OCI-LY1 (cell line): ENCODE measurements at regions not wholly inside any gene's neighbourhood (a gene's known extent, or its start where the extent isn't known, plus 50 kb on each side); places are given as distances from the start of the nearest gene placed in this dataset.

Experiments used
- CTCF ChIP-seq: fragments of 200-600 bp; sonication (generic), shearing (Covaris generic); IDR thresholded peaks from 2 replicates; pipeline ENCODE4 v1.5.1; 2017; ENCODE audit warnings: mild to moderate bottlenecking, antibody characterized with exemption, low read length, moderate library complexity, mixed read lengths
- EZH2 ChIP-seq: fragments of 200-600 bp; sonication (generic), shearing (Covaris generic); IDR thresholded peaks from 2 replicates; pipeline ENCODE4 v1.8.0; 2017; ENCODE audit warnings: borderline replicate concordance, mixed run types, mild to moderate bottlenecking, antibody characterized with exemption, low read length, moderate library complexity, mixed read lengths

DNA sequence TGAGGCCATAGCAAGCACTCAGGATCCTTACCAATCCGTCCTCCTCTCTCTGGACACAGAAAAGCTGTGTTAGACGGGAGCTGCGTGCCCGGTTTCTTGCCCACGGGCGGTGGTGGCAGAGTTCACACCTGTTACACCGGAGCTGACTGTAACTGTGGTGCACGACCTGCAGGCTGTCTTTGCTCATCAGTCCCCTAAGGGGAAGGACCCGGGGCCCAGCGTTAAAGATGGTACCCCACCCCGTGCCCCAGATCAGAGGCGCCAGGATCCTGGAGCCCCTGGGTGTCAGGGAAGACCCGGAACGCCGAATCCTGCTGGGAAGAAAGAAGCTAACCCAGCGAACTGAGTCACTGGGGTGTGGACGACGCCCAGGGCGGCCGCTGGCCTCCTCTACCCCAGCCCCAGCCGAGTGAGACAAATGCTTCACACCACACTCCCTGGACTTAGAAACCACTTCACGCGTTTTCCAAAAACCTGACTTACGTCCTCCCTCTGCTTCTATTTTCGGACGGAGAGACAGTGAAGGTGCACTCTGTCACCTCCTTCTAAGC lies 293.6 kb upstream of the SALL3 start:
- TF ChIP-seq CTCF (no peak), EZH2 (no peak)
